KG1 (cell line): ENCODE measurements at regions not wholly inside any gene's neighbourhood (a gene's known extent, or its start where the extent isn't known, plus 50 kb on each side); places are given as distances from the start of the nearest gene placed in this dataset.
"Not testable (repeated sequence)": the region's sequence is repeated elsewhere in the genome, so short reads cannot be mapped to it uniquely, and the experiment has no call there.

Source experiments
- DNase-seq: peaks from one replicate; lab custom pipeline; 2025; lab: John Stamatoyannopoulos, UW

DNA sequence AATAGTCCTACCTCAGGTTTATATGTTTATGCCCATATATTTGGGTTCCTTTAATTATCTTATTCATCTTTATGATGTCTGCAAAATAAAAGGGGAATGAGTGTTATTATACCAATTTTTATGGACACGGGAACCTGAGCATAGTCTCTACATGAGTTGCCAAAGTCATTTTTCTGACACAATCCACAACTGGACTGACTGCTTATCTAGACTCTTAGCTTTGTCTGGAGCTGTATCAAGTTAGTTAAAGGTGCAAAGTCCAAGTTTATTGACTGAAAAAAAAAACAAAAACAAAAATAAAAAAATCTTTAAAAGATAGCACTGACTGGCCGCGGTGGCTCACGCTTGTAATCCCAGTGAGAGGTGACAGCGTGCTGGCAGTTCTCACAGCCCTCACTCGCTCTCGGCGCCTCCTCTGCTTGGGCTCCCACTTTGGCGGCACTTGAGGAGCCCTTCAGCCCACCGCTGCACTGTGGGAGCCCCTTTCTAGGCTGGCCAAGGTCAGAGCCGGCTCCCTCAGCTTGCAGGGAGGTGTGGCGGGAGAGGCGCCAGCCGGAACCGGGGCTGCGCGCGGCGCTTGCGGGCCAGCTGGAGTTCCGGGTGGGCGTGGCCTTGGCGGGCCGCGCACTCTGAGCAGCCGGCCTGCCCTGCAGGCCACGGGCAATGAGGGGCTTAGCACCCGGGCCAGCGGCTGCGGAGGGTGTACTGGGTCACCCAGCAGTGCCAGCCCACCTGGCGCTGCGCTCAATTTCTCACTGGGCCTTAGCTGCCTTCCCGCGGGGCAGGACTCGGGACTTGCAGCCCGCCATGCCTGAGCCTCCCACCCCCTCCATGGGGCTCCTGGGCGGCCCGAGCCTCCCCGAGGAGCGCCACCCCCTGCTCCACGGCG, 116.6 kb upstream of the MBNL1 start:
- DNase-seq, result not testable (repeated sequence)

- not testable (repeated sequence) for DNase-seq
Measured at GRCh38 chr3:152153115-152153514, 115.6 kb upstream of the MBNL1 start.

GRCh38 chr3:152155246-152156020, 113.3 kb upstream of the MBNL1 start:
- DNase-seq, result no peak

DNA sequence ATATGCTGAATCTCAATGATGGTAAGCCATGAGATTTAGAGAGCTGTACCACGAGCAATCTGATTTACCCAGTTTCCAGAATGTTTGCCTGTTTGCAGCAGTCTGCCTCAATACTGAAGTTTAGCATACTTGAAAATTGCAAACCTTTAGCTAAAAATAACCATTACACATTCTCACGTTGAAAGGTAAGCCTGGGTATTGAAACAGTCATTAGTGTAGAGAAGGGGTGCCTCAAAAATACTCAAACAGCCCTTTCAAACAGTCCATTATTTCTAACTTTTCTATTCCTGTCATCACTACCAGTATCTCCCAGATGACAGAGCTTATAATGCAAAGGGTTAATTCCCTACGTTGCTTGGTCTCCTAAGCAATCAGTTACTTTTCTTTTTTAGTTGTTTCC, 111.8 kb upstream of the MBNL1 start:
- DNase-seq, result no peak

GRCh38 chr3:152157337-152157736, 111.4 kb upstream of the MBNL1 start:
- DNase-seq, result no peak

DNA sequence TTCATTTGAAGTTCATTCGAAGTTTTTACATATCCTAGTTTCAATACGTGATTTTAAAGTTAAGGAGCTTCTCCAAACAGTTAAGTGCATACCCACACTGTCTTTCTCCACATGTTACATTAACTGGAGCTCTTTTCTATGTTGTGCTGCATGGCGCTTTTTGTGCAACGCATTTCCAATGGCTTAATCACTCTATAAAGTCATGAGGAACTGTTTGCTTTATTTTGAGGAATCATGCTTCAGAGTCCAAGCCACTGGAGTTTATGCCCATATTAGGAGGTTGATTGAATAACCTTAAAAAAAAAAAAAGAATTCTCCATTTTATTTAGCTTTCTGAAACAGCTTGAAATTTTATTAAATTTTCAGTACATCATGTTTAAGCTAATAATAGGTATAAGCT, 109.4 kb upstream of the MBNL1 start:
- DNase-seq, result no peak

DNA sequence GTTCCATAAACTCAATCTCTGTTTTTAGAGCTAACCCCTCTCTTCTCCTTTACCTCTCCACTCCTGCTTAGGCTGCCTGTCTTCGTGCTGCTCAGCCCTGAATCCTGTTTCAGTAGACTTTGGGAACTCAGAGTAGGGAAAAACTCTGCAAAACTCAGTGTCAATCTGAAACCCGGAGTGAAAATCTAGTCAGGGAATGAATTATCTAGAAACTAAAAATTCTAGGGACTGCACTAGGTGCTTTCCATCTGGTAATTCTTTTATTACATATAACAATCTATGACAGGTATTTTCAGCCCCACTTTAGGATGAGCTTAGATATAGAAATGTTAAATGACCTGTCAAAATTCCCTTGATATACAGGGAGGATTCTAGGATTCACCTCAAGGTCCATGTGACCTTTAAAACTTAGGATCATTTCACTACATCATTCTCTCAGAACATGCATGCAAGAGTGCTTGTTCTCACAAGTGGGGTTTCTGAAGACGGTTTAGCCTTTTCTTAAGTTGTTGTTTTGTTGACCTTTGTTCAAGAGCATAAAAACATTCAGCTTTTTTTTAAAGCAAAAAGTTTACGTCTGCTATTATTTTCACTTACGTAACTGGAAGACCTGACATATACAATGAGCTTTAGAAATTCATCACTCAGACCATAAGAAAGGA, 108.2 kb upstream of the MBNL1 start:
- no peak for DNase-seq

DNA sequence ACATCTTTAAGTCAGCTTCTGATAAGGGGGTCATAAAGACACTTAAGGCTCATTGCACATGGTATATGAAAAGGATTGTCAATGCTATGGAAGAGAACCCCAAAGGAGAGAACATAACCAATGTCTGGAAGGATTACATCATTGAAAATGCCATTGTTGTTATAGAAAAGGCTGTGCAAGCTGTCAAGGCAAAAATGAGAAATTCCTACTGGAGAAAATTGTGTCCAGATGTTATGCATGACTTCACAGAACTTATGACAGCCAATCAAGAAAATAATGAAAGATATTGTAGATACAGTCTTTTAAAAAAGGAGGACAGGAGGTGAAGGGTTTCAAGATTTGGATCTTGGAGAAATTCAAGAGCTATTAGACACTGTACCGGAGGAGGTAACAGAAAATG, 96.3 kb upstream of the MBNL1 start:
- DNase-seq, result no peak

DNA sequence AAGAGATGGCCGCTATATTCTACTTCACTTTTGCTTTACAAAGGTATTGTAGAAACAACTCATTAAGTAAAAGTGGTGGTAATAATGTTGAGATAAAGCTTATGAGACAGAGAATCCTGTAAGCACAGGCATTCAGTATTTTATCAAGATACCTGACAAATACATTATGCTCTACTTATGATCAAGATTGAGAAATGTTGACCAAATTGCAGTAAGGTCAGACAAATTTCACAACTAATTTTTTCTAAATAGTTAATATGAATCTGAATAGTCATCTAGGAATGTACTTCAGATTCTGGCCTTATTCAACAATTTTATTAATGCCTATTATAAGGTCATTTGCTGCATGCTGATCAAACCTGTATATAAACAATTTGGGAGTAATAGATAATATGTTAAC, 95.1 kb upstream of the MBNL1 start:
- no peak for DNase-seq

DNA sequence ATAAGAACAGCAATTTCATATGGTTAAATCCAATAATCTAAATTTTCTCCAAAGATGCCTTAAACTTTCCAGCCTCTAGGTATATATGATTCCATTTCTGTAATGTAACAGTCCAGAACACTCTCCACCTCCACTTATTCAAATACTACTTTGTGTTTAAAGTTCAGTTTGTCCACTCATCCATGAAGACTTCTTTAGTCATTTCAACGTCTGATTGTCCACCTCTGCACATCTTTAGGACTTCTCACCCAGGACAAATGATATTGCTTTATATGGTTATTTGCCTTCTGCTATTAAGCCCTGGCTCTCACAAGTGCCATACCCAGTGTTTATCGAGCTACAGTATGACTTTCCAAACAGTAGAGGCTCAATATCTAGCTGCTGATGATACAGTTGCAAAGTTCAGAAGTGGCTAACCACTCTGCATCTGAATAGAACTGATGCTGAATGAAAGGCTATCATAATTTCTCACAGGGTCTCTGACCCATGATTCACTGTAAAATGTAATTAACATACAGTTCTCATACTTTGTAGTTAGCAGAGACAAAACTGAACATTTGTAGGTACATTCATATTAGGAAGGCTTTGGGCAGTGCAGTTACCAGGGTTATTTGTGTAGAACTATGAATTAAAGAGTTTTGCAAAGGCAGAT, 93.7 kb upstream of the MBNL1 start:
- no peak for DNase-seq

GRCh38 chr3:152175528-152175889, 93.2 kb upstream of the MBNL1 start:
- no peak for DNase-seq

DNA sequence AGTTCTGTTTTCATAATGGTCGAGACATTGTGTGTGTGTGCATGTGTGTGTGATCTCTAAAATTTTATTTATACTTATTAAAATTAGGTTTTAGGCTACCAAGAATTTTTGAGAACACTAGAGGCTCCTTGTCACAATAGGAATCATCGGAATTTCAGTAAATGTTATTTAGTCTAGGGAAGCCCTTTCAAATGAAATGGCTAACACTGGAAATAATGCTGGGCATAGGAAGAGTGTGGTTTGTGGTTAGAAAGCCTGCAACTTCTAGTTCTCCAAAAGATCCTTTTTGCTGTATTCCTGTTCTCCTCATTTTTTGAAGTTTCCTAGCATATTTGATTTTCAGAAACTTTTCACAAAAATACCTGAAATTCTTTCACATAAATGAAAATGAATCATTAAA, 92.5 kb upstream of the MBNL1 start:
- DNase-seq, result no peak

- no peak for DNase-seq
Measured at GRCh38 chr3:152176998-152177397, 91.7 kb upstream of the MBNL1 start.

GRCh38 chr3:152177757-152178156, 91.0 kb upstream of the MBNL1 start:
- DNase-seq, result no peak

- no peak for DNase-seq
Measured at GRCh38 chr3:152183473-152183872, 85.3 kb upstream of the MBNL1 start.

GRCh38 chr3:152184971-152185686, 83.6 kb upstream of the MBNL1 start:
- DNase-seq, result no peak

- DNase-seq, result no peak
Measured at GRCh38 chr3:152185891-152186630, 82.7 kb upstream of the MBNL1 start.

DNA sequence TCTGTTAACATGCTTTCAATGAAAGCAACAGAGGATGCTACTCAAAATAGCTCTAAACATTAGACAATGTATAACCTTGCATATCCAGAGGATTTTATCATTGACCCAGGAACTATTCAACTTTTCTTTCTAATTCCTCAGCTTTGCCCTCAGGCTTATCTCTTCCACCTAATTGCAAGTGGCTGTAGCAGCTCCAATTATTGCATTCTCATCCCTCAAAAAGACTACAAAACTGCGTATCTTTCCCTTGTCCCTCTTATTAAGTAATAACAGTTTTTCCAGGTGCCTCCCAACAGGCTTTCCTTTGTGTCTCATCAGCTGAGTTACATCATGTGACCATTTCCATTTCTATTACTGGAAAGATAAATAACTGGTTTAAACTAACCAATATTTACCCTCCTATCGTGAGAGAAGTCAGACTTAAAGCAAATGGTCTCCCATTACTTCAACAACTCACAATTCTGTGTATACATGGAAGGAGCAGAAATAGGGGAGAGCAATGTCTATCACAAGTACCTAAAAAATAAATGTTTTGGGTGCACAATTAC, 78.0 kb upstream of the MBNL1 start:
- DNase-seq, result no peak

DNA sequence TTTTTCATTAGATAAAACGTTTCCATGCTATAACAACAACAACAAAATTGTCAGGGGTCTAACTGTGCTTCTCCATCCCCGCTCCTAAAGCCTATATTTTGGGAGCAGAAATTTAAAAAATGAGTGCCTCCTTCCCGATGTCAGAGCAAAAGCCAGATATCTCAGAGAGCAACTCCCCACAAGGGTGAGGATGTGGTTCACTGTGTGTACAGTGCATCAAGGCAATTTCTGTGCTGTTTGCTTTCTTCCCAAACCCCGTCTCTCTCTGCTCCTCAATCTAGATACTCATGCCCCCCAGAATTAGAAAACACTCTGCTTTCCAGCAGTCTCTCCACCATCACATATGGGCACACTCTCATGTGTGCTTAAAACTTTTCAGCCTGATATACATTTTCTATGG, 76.7 kb upstream of the MBNL1 start:
- peak; percentile 54 for DNase-seq

DNA sequence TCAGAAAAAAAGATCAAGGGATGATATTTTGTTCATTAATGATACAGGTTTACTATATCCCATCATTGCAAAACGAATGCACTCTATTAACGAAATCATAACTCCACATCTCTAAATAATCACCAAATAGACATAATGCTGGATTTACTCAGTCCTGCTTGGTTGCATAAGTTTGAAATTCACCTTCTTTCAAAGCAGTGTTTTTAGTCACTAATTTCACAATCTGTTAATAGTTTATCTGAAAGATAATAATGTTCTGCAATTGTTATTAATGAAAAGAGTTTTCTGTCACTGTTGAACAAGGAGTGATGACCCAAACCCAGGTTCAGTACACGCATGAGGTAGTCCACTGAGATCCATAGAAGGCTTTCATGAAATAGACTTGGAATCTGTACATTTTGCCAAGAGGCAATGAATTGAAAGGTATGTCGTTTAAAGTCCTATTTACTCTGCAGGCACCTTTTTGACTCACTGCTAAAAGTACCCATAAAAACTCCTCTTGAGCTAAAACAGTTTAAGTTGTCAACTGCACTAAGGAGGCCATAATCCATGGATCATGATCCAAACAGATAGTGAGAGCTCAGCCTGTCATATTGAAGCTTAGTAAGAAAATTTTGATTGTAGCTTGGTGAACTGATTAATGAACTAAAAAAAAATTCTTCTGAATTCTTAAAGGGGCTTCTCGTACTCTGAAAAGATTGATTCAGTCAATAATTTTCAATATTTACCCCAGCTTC, 75.6 kb upstream of the MBNL1 start:
- no peak for DNase-seq
